HepG2 (cell line): ENCODE measurements at regions not wholly inside any gene's neighbourhood (a gene's known extent, or its start where the extent isn't known, plus 50 kb on each side); places are given as distances from the start of the nearest gene placed in this dataset.

ENCODE experiments used
- ATF7 ChIP-seq, 2 experiments: fragments of 450-650 bp in 1 of 2; sonication (generic) in 1 of 2; formaldehyde crosslinking in 1 of 2; IDR thresholded peaks; 2 replicates each; pipeline versions ENCODE4 v1.4.0 to v1.6.1; 2016 to 2020; ENCODE audit warnings: antibody characterized with exemption in 1 of 2, mild to moderate bottlenecking in 1 of 2, missing genetic modification reagents in 1 of 2
- CSRNP2 ChIP-seq: sonication (generic); formaldehyde crosslinking; conservative IDR thresholded peaks from 2 replicates; pipeline ENCODE4 v1.8.0; 2022; ENCODE audit warnings: low read depth, missing genetic modification reagents
- ELF1 ChIP-seq: sonication (generic); formaldehyde crosslinking; IDR thresholded peaks from 2 replicates; pipeline ENCODE4 v1.4.0; 2020; ENCODE audit warnings: missing genetic modification reagents
- ESRRA ChIP-seq: sonication (generic); formaldehyde crosslinking; IDR thresholded peaks from 2 replicates; pipeline ENCODE4 v1.5.1; 2020; ENCODE audit warnings: mild to moderate bottlenecking, low read depth, missing genetic modification reagents
- FOXO1 ChIP-seq: sonication (generic); formaldehyde crosslinking; IDR thresholded peaks from 2 replicates; pipeline ENCODE4 v1.4.0; 2020; ENCODE audit warnings: missing genetic modification reagents
- GLI4 ChIP-seq: sonication (generic); formaldehyde crosslinking; IDR thresholded peaks from 2 replicates; pipeline ENCODE4 v1.5.1; 2020; ENCODE audit warnings: missing genetic modification reagents, mild to moderate bottlenecking, moderate library complexity, borderline replicate concordance
- HHEX ChIP-seq: IDR thresholded peaks from 2 replicates; pipeline ENCODE4 v1.6.1; 2016; ENCODE audit warnings: control low read depth
- JUND ChIP-seq: sonication (generic); formaldehyde crosslinking; IDR thresholded peaks from 2 replicates; pipeline ENCODE4 v1.8.0; 2022; ENCODE audit warnings: mild to moderate bottlenecking, missing genetic modification reagents
- KDM3A ChIP-seq: IDR thresholded peaks from 2 replicates; pipeline ENCODE4 v1.6.1; 2018; ENCODE audit warnings: low read depth, missing compliant biosample characterization
- MBD4 ChIP-seq: IDR thresholded peaks from 2 replicates; pipeline ENCODE4 v1.6.1; 2012; ENCODE audit warnings: low read length, inconsistent platforms, borderline replicate concordance
- NCOR1 ChIP-seq: fragments of 200-600 bp; sonication (generic); IDR thresholded peaks from 2 replicates; pipeline ENCODE4 v1.7.0; 2017; ENCODE audit warnings: antibody characterized with exemption, low read length, borderline replicate concordance
- NFIB ChIP-seq: sonication (generic); formaldehyde crosslinking; IDR thresholded peaks from 2 replicates; pipeline ENCODE4 v1.9.0; 2021; ENCODE audit warnings: missing genetic modification reagents, mild to moderate bottlenecking, borderline replicate concordance
- POLR2G ChIP-seq: fragments of 200-400 bp; formaldehyde crosslinking; IDR thresholded peaks from 2 replicates; pipeline ENCODE4 v1.6.1; 2018; ENCODE audit warnings: mild to moderate bottlenecking, low read depth, low read length, moderate library complexity
- PRPF4 ChIP-seq: fragments of 200-400 bp; formaldehyde crosslinking; IDR thresholded peaks from 2 replicates; pipeline ENCODE4 v1.6.1; 2016; ENCODE audit warnings: low read length, low read depth; ENCODE audit not compliant: poor library complexity, severe bottlenecking
- RXRB ChIP-seq: IDR thresholded peaks from 2 replicates; pipeline ENCODE4 v1.6.1; 2016; ENCODE audit warnings: borderline replicate concordance, missing genetic modification reagents, missing compliant biosample characterization
- SMC3 ChIP-seq: IDR thresholded peaks from 2 replicates; pipeline ENCODE4 v1.6.1; 2011; ENCODE audit warnings: low read length, improper control_type of control experiment
- U2AF2 ChIP-seq: fragments of 200-400 bp; formaldehyde crosslinking; IDR thresholded peaks from 2 replicates; pipeline ENCODE4 v1.6.1; 2017; ENCODE audit warnings: low read depth, mild to moderate bottlenecking, low read length
- ZBTB4 ChIP-seq: sonication (generic); formaldehyde crosslinking; IDR thresholded peaks from 2 replicates; pipeline ENCODE4 v1.4.0; 2020; ENCODE audit warnings: missing genetic modification reagents, mild to moderate bottlenecking, borderline replicate concordance
- ZFYVE20 ChIP-seq: sonication (generic); formaldehyde crosslinking; IDR thresholded peaks from 2 replicates; pipeline ENCODE4 v1.8.0; 2023; ENCODE audit warnings: low read depth, mild to moderate bottlenecking, moderate library complexity, missing genetic modification reagents, borderline replicate concordance
- ZNF121 ChIP-seq: sonication (generic); formaldehyde crosslinking; IDR thresholded peaks from 2 replicates; pipeline ENCODE4 v1.5.0; 2020; ENCODE audit warnings: mild to moderate bottlenecking, missing genetic modification reagents
- ZNF607 ChIP-seq: sonication (generic); formaldehyde crosslinking; IDR thresholded peaks from 2 replicates; pipeline ENCODE4 v1.5.1; 2020; ENCODE audit warnings: missing genetic modification reagents, mild to moderate bottlenecking, borderline replicate concordance
- ZNF644 ChIP-seq: IDR thresholded peaks from 2 replicates; pipeline ENCODE4 v1.6.1; 2016; ENCODE audit warnings: low read depth
- ZNF674 ChIP-seq: sonication (generic); formaldehyde crosslinking; IDR thresholded peaks from 2 replicates; pipeline ENCODE4 v1.5.0; 2020; ENCODE audit warnings: low read depth, mild to moderate bottlenecking, missing genetic modification reagents
- ZNF678 ChIP-seq: sonication (generic); formaldehyde crosslinking; IDR thresholded peaks from 2 replicates; pipeline ENCODE4 v1.4.0; 2020; ENCODE audit warnings: mild to moderate bottlenecking, missing genetic modification reagents
- ZNF709 ChIP-seq: sonication (generic); formaldehyde crosslinking; IDR thresholded peaks from 2 replicates; pipeline ENCODE4 v1.5.0; 2020; ENCODE audit warnings: mild to moderate bottlenecking, missing genetic modification reagents
- ZNF747 ChIP-seq: sonication (generic); formaldehyde crosslinking; IDR thresholded peaks from 2 replicates; pipeline ENCODE4 v1.8.1; 2023; ENCODE audit warnings: missing genetic modification reagents, mild to moderate bottlenecking, borderline replicate concordance
- ZNF75D ChIP-seq: sonication (generic); formaldehyde crosslinking; IDR thresholded peaks from 2 replicates; pipeline ENCODE4 v1.8.1; 2023; ENCODE audit warnings: missing genetic modification reagents, mild to moderate bottlenecking, borderline replicate concordance
- ZNF776 ChIP-seq: sonication (generic); formaldehyde crosslinking; IDR thresholded peaks from 2 replicates; pipeline ENCODE4 v1.4.0; 2020; ENCODE audit warnings: mild to moderate bottlenecking, missing genetic modification reagents
- ZNF782 ChIP-seq: sonication (generic); formaldehyde crosslinking; IDR thresholded peaks from 2 replicates; pipeline ENCODE4 v1.4.0; 2020; ENCODE audit warnings: missing genetic modification reagents, mild to moderate bottlenecking, borderline replicate concordance

- TF ChIP-seq GLI4 (no peak), ATF7 (IDR thresholded peaks at IDR 0.05) (no peak), ATF7 (CRISPR knock-in tag; IDR thresholded peaks at IDR 0.05) (no peak), ZNF607 (CRISPR knock-in tag) (no peak), POLR2G (no peak), U2AF2 (no peak), ZFYVE20 (CRISPR knock-in tag) (no peak), SMC3 (peak; percentile 55; the same call in 1 of the 2 replicates), KDM3A (no peak), ZNF121 (0 out of 2 replicates have a peak, but pooled peaks have one; percentile 12), ELF1 (CRISPR knock-in tag) (no peak), ZBTB4 (CRISPR knock-in tag) (no peak), ZNF709 (no peak), ZNF747 (no peak), MBD4 (no peak), RXRB (CRISPR knock-in tag) (0 out of 2 replicates have a peak, but pooled peaks have one; percentile 38), ZNF75D (no peak), HHEX (CRISPR knock-in tag) (no peak), ZNF674 (CRISPR knock-in tag) (no peak), CSRNP2 (CRISPR knock-in tag) (no peak), NFIB (CRISPR knock-in tag) (no peak), ZNF678 (CRISPR knock-in tag) (no peak), ZNF782 (no peak), JUND (no peak), FOXO1 (CRISPR knock-in tag) (0 out of 2 replicates have a peak, but pooled peaks have one; percentile 22), PRPF4 (no peak), NCOR1 (no peak), ESRRA (CRISPR knock-in tag) (no peak), ZNF644 (peak; percentile 43; the same call in 1 of the 2 replicates), ZNF776 (CRISPR knock-in tag) (no peak)
Measured at GRCh38 chr15:53384417-53384816, 375.0 kb downstream of the WDR72 start (continued).
